Natural killer cell (primary cell): ENCODE measurements at regions not wholly inside any gene's neighbourhood (a gene's known extent, or its start where the extent isn't known, plus 50 kb on each side); places are given as distances from the start of the nearest gene placed in this dataset.
A peak's percentile ranks its signal among the peaks of the same experiment; 100 is the strongest.

Experiments
- ATAC-seq, 3 donors: fragments of 150-1000 bp in 2 of 3; fragments of 200-7000 bp in 1 of 3; cut with Tn5 transposase; 1 replicate in 1 of 3; 2 replicates in 2 of 3; pipeline ENCODE4 v1.10.0; 2021; ENCODE audit warnings: mild to moderate bottlenecking in 2 of 3, moderate library complexity in 2 of 3
- DNase-seq, 2 donors: peaks; one replicate each; pipeline versions ENCODE4 v3.0.0 to v3.0.0-alpha.2; 2013 to 2021; ENCODE audit warnings: mixed read lengths in 1 of 2
- H3K27ac ChIP-seq: one replicate; pipeline ENCODE4 v1.5.1; 2013; ENCODE audit warnings: mild to moderate bottlenecking, low read length
- H3K27me3 ChIP-seq: one replicate; pipeline ENCODE4 v1.6.1; 2013; ENCODE audit warnings: low read length; ENCODE audit not compliant: control insufficient read depth, insufficient read depth
- H3K36me3 ChIP-seq: one replicate; pipeline ENCODE4 v1.6.1; 2013; ENCODE audit warnings: low read length; ENCODE audit not compliant: control insufficient read depth, insufficient read depth
- H3K4me1 ChIP-seq: one replicate; pipeline ENCODE4 v1.6.1; 2013; ENCODE audit warnings: low read length; ENCODE audit not compliant: control insufficient read depth, insufficient read depth
- H3K4me3 ChIP-seq: one replicate; pipeline ENCODE4 v1.5.1; 2013; ENCODE audit warnings: low read length
- H3K9me3 ChIP-seq: one replicate; pipeline ENCODE4 v1.6.1; 2013; ENCODE audit warnings: low read length; ENCODE audit not compliant: control insufficient read depth, insufficient read depth
- H3K27ac Mint-ChIP-seq, 2 donors: one replicate each; pipeline ENCODE4 v1.8.0; 2022; ENCODE audit warnings: mild to moderate bottlenecking in 2 of 2, mixed read lengths in 2 of 2, moderate library complexity in 1 of 2
- H3K27me3 Mint-ChIP-seq, 2 donors: one replicate each; pipeline ENCODE4 v1.8.0; 2022; ENCODE audit warnings: low read depth in 2 of 2, mixed read lengths in 2 of 2
- H3K36me3 Mint-ChIP-seq: one replicate; pipeline ENCODE4 v1.8.0; 2022; ENCODE audit warnings: mixed read lengths
- H3K4me1 Mint-ChIP-seq, 2 donors: one replicate each; pipeline ENCODE4 v1.8.0; 2022; ENCODE audit warnings: mixed read lengths in 2 of 2
- H3K4me3 Mint-ChIP-seq: one replicate; pipeline ENCODE4 v1.8.0; 2022; ENCODE audit warnings: mild to moderate bottlenecking, moderate library complexity, mixed read lengths
- H3K9me3 Mint-ChIP-seq, 2 donors: one replicate each; pipeline ENCODE4 v1.8.0; 2022; ENCODE audit warnings: mixed read lengths in 2 of 2
- CTCF ChIP-seq: fragments of 200-600 bp; IDR thresholded peaks from one replicate; pipeline ENCODE4 v1.8.0; 2022; ENCODE audit warnings: antibody characterized with exemption
- WGBS: methylation state at CpG from one replicate; pipeline ENCODE4 v1.1.7; 2013; ENCODE audit warnings: missing lambda C conversion rate; ENCODE audit not compliant: insufficient coverage; 5-methylcytosine and 5-hydroxymethylcytosine counted together
- intact Hi-C: fragments of 100-400 bp; cut with micrococcal nuclease; formaldehyde crosslinking; loops from one replicate; pipeline ENCODE4 v1.14.2; 2022

GRCh38 chrX:9158611-9159010, 124.7 kb upstream of the FAM9B start:
- no peaks in the 10 kb centered on the region for H3K36me3 ChIP-seq
- no peak overlapping the region for H3K27ac Mint-ChIP-seq
- 100% methylated on average over 3 of the region's 7 CpGs for WGBS
- DNase-seq = no peak
- peaks cover 4% of the 10 kb centered on the region for H3K9me3 ChIP-seq
- TF ChIP-seq CTCF = no peak
- no peak overlapping the region for H3K4me3 Mint-ChIP-seq
- ATAC-seq = no peak
- peaks cover 5 to 11% of the 10 kb centered on the region in 2 donors for H3K27me3 Mint-ChIP-seq
- H3K4me1 ChIP-seq = no peaks in the 10 kb centered on the region
- no peak overlapping the region for H3K4me3 ChIP-seq
- H3K9me3 Mint-ChIP-seq = no peaks in the 10 kb centered on the region
- H3K27me3 ChIP-seq = no peaks in the 10 kb centered on the region
- peaks cover 0 to under 1% of the 10 kb centered on the region in 2 donors for H3K4me1 Mint-ChIP-seq
- no peak overlapping the region for H3K27ac ChIP-seq
- intact Hi-C loops = no loop called here
- H3K36me3 Mint-ChIP-seq = no peaks in the 10 kb centered on the region

- 97% methylated on average over 4 of the region's 4 CpGs for WGBS
- no peaks in the 10 kb centered on the region for H3K9me3 ChIP-seq
- Mint-ChIP-seq H3K4me1 (peaks cover 12 to 15% of the 10 kb centered on the region in 2 donors), H3K27ac (peak overlapping the region in 1 of 2 donors; percentile 19), H3K9me3 (no peaks in the 10 kb centered on the region), H3K27me3 (peaks cover 5 to 9% of the 10 kb centered on the region in 2 donors), H3K36me3 (no peaks in the 10 kb centered on the region), H3K4me3 (no peak overlapping the region)
- no peak for DNase-seq
- no peak overlapping the region for H3K27ac ChIP-seq
- intact Hi-C loops = loop anchor here (10.0 kb wide), 2 partner anchors 194 to 294 kb away; no protein-coding TSS in a partner anchor
- no peak for ATAC-seq
- no peak for TF ChIP-seq CTCF
- H3K4me1 ChIP-seq = no peaks in the 10 kb centered on the region
- H3K4me3 ChIP-seq = no peak overlapping the region
- H3K36me3 ChIP-seq = no peaks in the 10 kb centered on the region
- H3K27me3 ChIP-seq = no peaks in the 10 kb centered on the region
These were observed 126.9 kb upstream of the FAM9B start for GRCh38 chrX:9160698-9161329.

- no CpG with 5 or more reads among the region's 3 CpGs for WGBS
- H3K4me3 Mint-ChIP-seq = no peak overlapping the region
- peaks cover 0 to 2% of the 10 kb centered on the region in 2 donors for H3K9me3 Mint-ChIP-seq
- Histone ChIP-seq H3K27ac (no peak overlapping the region), H3K36me3 (no peaks in the 10 kb centered on the region), H3K4me3 (no peak overlapping the region), H3K27me3 (no peaks in the 10 kb centered on the region), H3K4me1 (peaks cover 4% of the 10 kb centered on the region), H3K9me3 (no peaks in the 10 kb centered on the region)
- intact Hi-C loops = loop anchor here (10.0 kb wide), 2 partner anchors 192 to 292 kb away; no protein-coding TSS in a partner anchor
- H3K4me1 Mint-ChIP-seq = peaks cover 21 to 24% of the 10 kb centered on the region in 2 donors
- peaks cover 5% of the 10 kb centered on the region in 2 donors for H3K27me3 Mint-ChIP-seq
- DNase-seq (no peak), ATAC-seq (no peak)
- no peak overlapping the region for H3K27ac Mint-ChIP-seq
- TF ChIP-seq CTCF = no peak
- H3K36me3 Mint-ChIP-seq = peaks cover 6% of the 10 kb centered on the region
These were observed 128.8 kb upstream of the FAM9B start for GRCh38 chrX:9162698-9163097.
